GM12878 (cell line): ENCODE measurements at regions not wholly inside any gene's neighbourhood (a gene's known extent, or its start where the extent isn't known, plus 50 kb on each side); places are given as distances from the start of the nearest gene placed in this dataset.

Source experiments
- CREB1 ChIP-seq: IDR thresholded peaks from 2 replicates; pipeline ENCODE4 v1.6.1; 2012; ENCODE audit warnings: low read depth, mild to moderate bottlenecking, inconsistent platforms
- CTCF ChIP-seq, 3 experiments: IDR thresholded peaks in 2 of 3; conservative IDR thresholded peaks in 1 of 3; 2 replicates each; pipeline ENCODE4 v1.5.1; 2011; ENCODE audit warnings: low read depth in 3 of 3, low read length in 3 of 3, mild to moderate bottlenecking in 3 of 3, control low read depth in 2 of 3, moderate library complexity in 2 of 3, inconsistent platforms in 1 of 3, mixed read lengths in 1 of 3; ENCODE audit not compliant: control insufficient read depth in 2 of 3, insufficient read depth in 1 of 3; ENCODE audit errors: extremely low read depth in 1 of 3
- MAX ChIP-seq: IDR thresholded peaks from 2 replicates; pipeline ENCODE4 v1.6.1; 2012; ENCODE audit warnings: low read depth, low read length, improper control_type of control experiment
- SIX5 ChIP-seq: IDR thresholded peaks from 2 replicates; pipeline ENCODE4 v1.6.1; 2011; ENCODE audit warnings: mild to moderate bottlenecking, low read depth, low read length, moderate library complexity; ENCODE audit not compliant: severe bottlenecking
- SMAD1 ChIP-seq: fragments of 450-650 bp; IDR thresholded peaks from 2 replicates; pipeline ENCODE4 v1.6.1; 2018; ENCODE audit warnings: mild to moderate bottlenecking, low read depth; ENCODE audit not compliant: partially characterized antibody
- ZNF384 ChIP-seq: IDR thresholded peaks from 2 replicates; pipeline ENCODE4 v1.6.1; 2012; ENCODE audit warnings: low read depth, mild to moderate bottlenecking, low read length, improper control_type of control experiment, borderline replicate concordance
- TF ChIP-seq, protein P1 (sequence below): IDR thresholded peaks from 2 replicates; pipeline ENCODE4 v1.6.1; 2012; ENCODE audit warnings: low read depth, low read length, improper control_type of control experiment
- TF ChIP-seq, protein P2 (sequence below): IDR thresholded peaks from 2 replicates; pipeline ENCODE4 v1.6.1; 2012; ENCODE audit warnings: mild to moderate bottlenecking, low read depth, low read length

- no peak for TF ChIP-seq SMAD1
- TF ChIP-seq ZNF384: no peak
- TF ChIP-seq CTCF (IDR thresholded peaks at IDR 0.05 in 2 of 3, conservative IDR thresholded peaks at IDR 0.05 in 1 of 3; ENCODE audit: control insufficient read depth in 2 of 3, extremely low read depth in 1 of 3, insufficient read depth in 1 of 3, low read depth in 3 of 3, low read length in 3 of 3): no peak
- no peak for TF ChIP-seq SIX5
- TF ChIP-seq, protein P1, sequence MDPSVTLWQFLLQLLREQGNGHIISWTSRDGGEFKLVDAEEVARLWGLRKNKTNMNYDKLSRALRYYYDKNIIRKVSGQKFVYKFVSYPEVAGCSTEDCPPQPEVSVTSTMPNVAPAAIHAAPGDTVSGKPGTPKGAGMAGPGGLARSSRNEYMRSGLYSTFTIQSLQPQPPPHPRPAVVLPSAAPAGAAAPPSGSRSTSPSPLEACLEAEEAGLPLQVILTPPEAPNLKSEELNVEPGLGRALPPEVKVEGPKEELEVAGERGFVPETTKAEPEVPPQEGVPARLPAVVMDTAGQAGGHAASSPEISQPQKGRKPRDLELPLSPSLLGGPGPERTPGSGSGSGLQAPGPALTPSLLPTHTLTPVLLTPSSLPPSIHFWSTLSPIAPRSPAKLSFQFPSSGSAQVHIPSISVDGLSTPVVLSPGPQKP: no peak
- TF ChIP-seq, protein P2, sequence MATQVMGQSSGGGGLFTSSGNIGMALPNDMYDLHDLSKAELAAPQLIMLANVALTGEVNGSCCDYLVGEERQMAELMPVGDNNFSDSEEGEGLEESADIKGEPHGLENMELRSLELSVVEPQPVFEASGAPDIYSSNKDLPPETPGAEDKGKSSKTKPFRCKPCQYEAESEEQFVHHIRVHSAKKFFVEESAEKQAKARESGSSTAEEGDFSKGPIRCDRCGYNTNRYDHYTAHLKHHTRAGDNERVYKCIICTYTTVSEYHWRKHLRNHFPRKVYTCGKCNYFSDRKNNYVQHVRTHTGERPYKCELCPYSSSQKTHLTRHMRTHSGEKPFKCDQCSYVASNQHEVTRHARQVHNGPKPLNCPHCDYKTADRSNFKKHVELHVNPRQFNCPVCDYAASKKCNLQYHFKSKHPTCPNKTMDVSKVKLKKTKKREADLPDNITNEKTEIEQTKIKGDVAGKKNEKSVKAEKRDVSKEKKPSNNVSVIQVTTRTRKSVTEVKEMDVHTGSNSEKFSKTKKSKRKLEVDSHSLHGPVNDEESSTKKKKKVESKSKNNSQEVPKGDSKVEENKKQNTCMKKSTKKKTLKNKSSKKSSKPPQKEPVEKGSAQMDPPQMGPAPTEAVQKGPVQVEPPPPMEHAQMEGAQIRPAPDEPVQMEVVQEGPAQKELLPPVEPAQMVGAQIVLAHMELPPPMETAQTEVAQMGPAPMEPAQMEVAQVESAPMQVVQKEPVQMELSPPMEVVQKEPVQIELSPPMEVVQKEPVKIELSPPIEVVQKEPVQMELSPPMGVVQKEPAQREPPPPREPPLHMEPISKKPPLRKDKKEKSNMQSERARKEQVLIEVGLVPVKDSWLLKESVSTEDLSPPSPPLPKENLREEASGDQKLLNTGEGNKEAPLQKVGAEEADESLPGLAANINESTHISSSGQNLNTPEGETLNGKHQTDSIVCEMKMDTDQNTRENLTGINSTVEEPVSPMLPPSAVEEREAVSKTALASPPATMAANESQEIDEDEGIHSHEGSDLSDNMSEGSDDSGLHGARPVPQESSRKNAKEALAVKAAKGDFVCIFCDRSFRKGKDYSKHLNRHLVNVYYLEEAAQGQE: no peak
- TF ChIP-seq MAX: no peak
- TF ChIP-seq CREB1: no peak
Observed at GRCh38 chr19:34588249-34588648, 88.7 kb downstream of the SCGB2B2 start.
